ENCODE measurements at regions not wholly inside any gene's neighbourhood (a gene's known extent, or its start where the extent isn't known, plus 50 kb on each side); places are given as distances from the start of the nearest gene placed in this dataset.

DNA sequence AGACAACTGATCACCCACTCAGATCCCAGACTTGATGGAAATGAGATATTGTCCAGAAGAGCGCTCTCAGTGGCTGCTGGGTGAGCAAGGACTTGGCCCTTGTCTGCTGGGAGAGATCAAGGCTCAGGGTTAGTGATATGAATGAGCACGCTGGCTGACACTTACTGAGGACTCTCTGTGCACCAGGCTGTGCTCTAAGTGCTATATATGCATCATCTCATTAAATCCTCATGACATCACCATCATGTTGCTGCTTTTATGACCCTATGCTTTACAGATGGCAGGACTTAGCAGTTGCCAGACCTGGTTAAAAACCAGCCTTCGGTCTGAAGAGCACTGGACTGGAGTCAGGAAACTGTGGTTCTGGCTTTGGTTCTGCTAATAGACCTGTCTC is 260.9 kb downstream of the VRK1 start:
- TF ChIP-seq CTCF (IDR thresholded peaks at IDR 0.05; ENCODE audit: insufficient read depth, low read depth, low read length) (no peak), EZH2 (IDR thresholded peaks at IDR 0.05; ENCODE audit: insufficient read depth, low read length) (no peak)

Measured in astrocyte (in vitro differentiated cells and primary cell).